Left ventricle myocardium superior (tissue), 1 donor: ENCODE measurements at regions not wholly inside any gene's neighbourhood (a gene's known extent, or its start where the extent isn't known, plus 50 kb on each side); places are given as distances from the start of the nearest gene placed in this dataset.

Experiments
- ATAC-seq: fragments of 200-7000 bp; cut with Tn5 transposase; one replicate; pipeline ENCODE4 v1.9.1; 2020; ENCODE audit warnings: mild to moderate bottlenecking, moderate library complexity
- DNase-seq: peaks from one replicate; pipeline ENCODE4 v3.0.0-alpha.2; 2020
- intact Hi-C: fragments of 100-400 bp; cut with micrococcal nuclease; formaldehyde crosslinking; loops from one replicate; pipeline ENCODE4 v1.11.0; 2022
- donor health status: DM: no; HTN: yes; CAD: no; lungs with severe emphysema.

DNA sequence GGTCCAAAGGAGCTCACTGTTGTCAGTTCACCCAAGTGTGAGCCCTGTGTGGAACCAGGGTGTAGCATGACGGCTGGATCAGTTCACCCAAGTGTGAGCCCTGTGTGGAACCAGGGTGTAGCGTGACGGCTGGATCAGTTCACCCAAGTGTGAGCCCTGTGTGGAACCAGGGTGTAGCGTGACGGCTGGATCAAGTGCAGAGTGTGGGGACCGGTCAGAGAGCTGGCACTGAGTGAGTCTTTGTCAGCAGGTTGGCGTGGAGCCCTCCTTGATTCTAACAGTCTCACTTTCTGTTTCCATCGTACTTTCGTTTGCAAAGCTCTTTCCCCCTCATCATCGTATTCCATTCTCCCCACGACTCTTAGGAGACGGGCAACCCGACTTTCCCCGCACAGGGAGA is 57.9 kb upstream of the DLG1 start:
- intact Hi-C loops = no loop called here
- peak; percentile 64 for ATAC-seq
- DNase-seq = peak; percentile 76

DNA sequence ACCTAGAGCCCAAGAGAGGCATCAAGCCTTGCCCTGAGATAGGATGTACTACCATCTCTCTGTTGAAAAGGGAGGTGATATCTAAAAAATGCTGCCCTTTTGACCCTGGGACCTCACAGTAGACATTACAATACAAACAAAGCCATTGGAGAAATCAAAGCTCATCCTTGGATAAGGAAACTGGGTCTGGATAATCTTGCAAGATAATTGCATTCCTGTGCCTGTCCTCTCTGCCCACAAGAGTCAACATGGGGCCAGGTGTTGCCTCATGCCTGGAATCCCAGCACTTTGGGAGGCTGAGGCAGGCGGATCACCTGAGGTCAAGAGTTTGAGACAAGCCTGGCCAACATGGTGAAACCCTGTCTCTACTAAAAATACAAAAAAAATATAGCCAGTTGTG is 57.3 kb upstream of the DLG1 start:
- DNase-seq (no peak), ATAC-seq (no peak)
- intact Hi-C loops = no loop called here

DNA sequence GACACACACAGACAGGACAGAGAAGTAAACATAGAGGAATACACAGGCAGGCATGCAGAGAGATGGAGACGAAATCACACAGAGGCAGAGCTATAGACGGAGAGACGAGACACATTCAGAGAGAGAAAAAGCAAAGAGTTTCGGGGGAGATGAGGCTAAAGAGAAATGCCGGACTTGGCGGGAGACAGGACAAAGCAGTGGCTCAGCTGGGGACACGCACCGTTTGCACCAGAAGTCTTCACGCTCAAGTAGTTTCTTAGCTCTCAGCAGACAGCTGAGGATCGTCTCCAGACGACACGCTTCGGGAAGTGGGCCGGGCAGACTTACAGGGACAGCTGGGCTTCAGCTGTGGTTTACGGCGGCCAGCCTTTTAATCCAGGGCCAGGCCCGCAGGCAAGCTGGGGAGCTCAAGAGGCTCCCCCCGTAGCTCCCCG is 56.2 kb upstream of the DLG1 start:
- ATAC-seq = peak; percentile 18
- intact Hi-C loops = no loop called here
- DNase-seq = peak; percentile 74

DNA sequence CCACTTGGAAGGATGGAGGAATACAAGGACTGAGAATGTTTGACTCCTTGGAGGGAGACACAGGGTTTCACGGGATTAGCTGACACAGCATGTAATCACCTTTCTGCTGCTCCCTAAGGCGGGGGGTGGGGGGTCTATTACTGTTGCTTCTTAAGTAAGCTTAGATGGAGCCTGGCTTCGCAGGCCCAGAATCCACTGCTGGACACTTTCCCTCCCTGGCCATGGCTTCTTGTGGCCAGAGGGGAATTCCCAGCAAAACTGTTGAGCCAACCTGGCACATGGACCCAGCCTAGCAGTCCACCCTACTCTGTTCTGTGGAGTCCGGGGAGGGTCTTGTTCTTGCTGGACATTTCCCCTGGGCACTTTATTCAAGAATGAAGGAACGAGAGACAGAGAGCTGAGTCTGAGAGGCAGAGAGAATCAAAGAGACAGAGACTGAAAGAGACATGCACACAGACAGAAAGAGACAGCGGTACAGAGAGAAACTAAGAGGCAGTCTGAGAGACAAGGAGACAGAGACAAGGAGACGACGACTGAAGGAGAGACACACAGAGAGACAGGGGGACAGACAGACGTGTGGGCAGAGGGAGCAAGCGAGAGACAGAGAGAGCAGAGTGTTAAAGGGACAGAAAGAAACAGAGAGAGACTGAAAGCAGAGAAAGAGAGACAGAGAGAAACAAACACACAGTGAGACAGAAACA is 55.6 kb upstream of the DLG1 start:
- ATAC-seq (no peak), DNase-seq (no peak)
- intact Hi-C loops = no loop called here

DNA sequence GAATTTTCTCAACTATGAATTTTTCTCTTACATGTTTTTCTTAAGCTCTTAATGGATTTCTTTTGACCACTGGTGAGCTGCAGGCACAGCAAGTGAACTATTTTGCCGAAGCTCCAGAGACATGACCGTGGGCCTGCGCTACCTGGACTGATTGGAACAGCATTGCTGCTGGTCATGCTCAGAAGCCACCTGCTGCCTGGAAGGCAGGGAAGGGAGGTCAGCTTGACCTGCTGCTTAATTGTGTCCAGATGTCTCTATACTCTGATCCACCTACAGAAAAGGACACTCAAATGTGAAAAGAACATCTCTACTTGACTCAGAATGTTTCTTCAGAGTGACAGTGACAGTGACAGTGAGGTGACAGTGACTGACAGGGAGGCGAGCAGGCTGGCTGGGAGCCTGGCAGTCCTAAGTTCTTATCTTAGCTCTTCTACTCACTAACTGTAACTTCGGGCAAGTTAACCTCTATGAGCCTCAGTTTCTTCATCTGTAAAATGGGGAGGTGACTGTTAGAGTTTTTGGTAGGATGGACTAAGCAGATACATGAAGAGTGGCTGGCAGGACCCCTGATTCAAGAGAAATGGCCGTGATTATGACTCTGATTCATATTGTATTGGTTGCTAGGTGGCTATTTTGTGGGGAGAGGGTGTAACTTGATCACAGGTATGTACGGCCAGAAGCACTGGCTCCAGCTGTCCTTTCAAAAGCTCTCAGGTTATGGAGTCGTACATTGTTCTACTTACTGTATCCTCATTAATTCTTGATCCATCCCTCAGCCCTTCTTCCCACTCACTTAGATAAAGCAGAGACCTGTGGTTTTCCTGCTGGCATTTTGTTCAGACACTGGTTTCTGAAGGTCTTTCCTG is 54.8 kb upstream of the DLG1 start:
- no peak for ATAC-seq

DNA sequence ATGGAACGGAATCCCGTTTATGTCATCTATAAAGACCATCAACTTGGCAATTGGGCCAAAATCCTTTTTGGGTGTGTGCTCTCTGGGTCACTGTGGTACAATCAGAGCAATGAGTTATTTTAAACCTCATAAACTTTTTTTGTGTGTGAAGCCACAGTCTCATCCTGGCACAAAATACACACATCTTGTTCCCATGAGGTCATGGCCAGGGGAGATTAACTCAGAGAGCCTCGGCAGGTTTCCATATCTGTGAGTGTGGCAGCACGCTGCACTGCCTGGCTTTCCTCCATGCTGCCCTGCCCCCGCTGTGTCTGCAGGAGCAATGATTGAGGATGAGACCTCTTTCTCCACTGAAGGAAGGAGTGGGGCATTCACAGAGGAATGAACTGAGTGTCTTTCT is 54.0 kb upstream of the DLG1 start:
- ATAC-seq (peak; percentile 84), DNase-seq (peak; percentile 81)
- intact Hi-C loops = no loop called here

More for the DNA sequence above, 54.8 kb upstream of the DLG1 start:
- intact Hi-C loops = no loop called here
- DNase-seq = no peak

DNA sequence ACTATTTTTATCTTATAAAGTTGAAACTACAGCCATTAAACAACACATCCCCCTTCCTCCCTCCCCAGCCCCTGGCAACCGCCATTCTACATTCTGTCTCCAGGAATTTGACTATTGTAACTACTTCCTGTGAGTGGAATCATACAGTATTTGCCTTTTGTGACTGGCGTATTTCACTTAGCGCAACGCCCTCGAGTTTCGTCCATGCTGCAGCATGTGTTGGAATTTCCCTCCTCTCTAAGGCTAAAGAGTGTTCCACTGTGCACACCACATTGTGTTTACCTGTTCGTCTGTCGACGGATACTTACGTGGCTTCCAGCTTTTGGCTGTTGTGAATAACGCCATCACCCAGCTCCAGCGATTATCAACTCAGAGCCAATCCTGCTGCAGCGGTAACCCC is 52.0 kb upstream of the DLG1 start:
- ATAC-seq (no peak), DNase-seq (no peak)
- intact Hi-C loops = no loop called here

DNA sequence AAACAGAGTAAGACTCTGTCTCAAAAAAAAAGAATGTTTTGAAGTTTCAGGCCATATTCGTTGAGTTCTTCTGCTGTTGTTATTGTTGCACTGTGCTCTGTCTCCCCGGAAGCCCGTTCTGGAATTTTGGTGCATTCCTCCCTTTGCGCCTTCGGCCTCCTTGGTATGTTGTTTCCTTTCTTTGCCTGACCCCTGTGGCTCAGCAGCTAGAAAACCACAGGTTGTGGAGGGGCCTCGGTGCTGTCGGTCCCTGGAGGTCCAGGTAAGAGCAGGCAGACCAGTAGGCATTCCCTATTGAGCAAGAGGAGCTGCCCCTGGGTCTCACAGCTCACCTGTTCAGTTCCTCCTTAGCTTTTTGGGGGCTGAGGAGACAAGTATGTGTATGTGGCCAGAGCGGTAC is 51.0 kb upstream of the DLG1 start:
- no peak for ATAC-seq

More for the DNA sequence above, 51.0 kb upstream of the DLG1 start:
- no peak for DNase-seq
- intact Hi-C loops = no loop called here
